OCI-LY7 (cell line): ENCODE measurements at regions not wholly inside any gene's neighbourhood (a gene's known extent, or its start where the extent isn't known, plus 50 kb on each side); places are given as distances from the start of the nearest gene placed in this dataset.

Source experiments
- BruUV-seq: library from RNA; stranded (reverse); fragments of 400-500 nt; replicated peaks from 2 replicates; lab custom pipeline; 2021; lab: Mats Ljungman, UMichigan
- CTCF ChIA-PET: fragments of 300-600 bp; sonication (Branson Sonifier 250); formaldehyde crosslinking; loops from one replicate; lab custom pipeline; 2022; ENCODE audit warnings: antibody characterized with exemption; ENCODE audit not compliant: unreplicated experiment; lab: Charles Lee
- POLR2A ChIA-PET: fragments of 300-600 bp; sonication (Branson Sonifier 250); formaldehyde crosslinking; loops from one replicate; lab custom pipeline; 2022; ENCODE audit warnings: antibody characterized with exemption; lab: Charles Lee
- DNase-seq: peaks from one replicate; pipeline ENCODE4 v3.0.0-alpha.2; 2015; ENCODE audit warnings: low spot score
- H2AFZ ChIP-seq: fragments of 200-600 bp; sonication (generic), shearing (Covaris generic); 2 replicates; pipeline ENCODE4 v1.6.1; 2014; ENCODE audit warnings: mild to moderate bottlenecking, antibody characterized with exemption, low read length, moderate library complexity
- H3K27ac ChIP-seq: fragments of 200-600 bp; sonication (generic); 2 replicates; pipeline ENCODE4 v1.5.1; 2014; ENCODE audit warnings: mixed run types, low read depth, mild to moderate bottlenecking, moderate library complexity, low read length, inconsistent platforms; ENCODE audit not compliant: poor library complexity, severe bottlenecking
- H3K36me3 ChIP-seq: fragments of 200-600 bp; sonication (generic); 2 replicates; pipeline ENCODE4 v1.6.1; 2014; ENCODE audit warnings: mild to moderate bottlenecking, antibody characterized with exemption, low read length, moderate library complexity, mixed read lengths; ENCODE audit not compliant: insufficient read depth
- H3K4me1 ChIP-seq: fragments of 200-600 bp; sonication (generic); 2 replicates; pipeline ENCODE4 v1.5.1; 2014; ENCODE audit warnings: mild to moderate bottlenecking, low read length; ENCODE audit not compliant: insufficient read depth, poor library complexity, severe bottlenecking
- H3K4me2 ChIP-seq: fragments of 200-600 bp; sonication (generic); 2 replicates; pipeline ENCODE4 v1.6.1; 2014; ENCODE audit warnings: mild to moderate bottlenecking, low read length
- H3K4me3 ChIP-seq: fragments of 200-600 bp; sonication (generic); 2 replicates; pipeline ENCODE4 v1.5.1; 2014; ENCODE audit warnings: mild to moderate bottlenecking, low read depth, low read length; ENCODE audit not compliant: poor library complexity, severe bottlenecking
- H3K79me2 ChIP-seq: fragments of 200-600 bp; sonication (generic); 2 replicates; pipeline ENCODE4 v1.6.1; 2016; ENCODE audit warnings: low read depth, mild to moderate bottlenecking, low read length, moderate library complexity, mixed read lengths; ENCODE audit not compliant: insufficient read depth
- H3K9me2 ChIP-seq: fragments of 200-600 bp; sonication (generic); 2 replicates; pipeline ENCODE4 v1.6.1; 2016; ENCODE audit warnings: mild to moderate bottlenecking, low read length, mixed read lengths; ENCODE audit not compliant: insufficient read depth
- H3K9me3 ChIP-seq: fragments of 200-600 bp; sonication (generic); 2 replicates; pipeline ENCODE4 v1.6.1; 2014; ENCODE audit warnings: mild to moderate bottlenecking, mixed run types, low read length, mixed read lengths
- H4K20me1 ChIP-seq: fragments of 200-600 bp; sonication (generic); 2 replicates; pipeline ENCODE4 v1.6.1; 2014; ENCODE audit warnings: mild to moderate bottlenecking, antibody characterized with exemption, low read length, moderate library complexity, mixed read lengths; ENCODE audit not compliant: insufficient read depth
- EZH2phosphoT487 ChIP-seq: fragments of 200-600 bp; sonication (generic); IDR thresholded peaks from 2 replicates; pipeline ENCODE4 v1.6.1; 2018; ENCODE audit warnings: low read depth, borderline replicate concordance, mild to moderate bottlenecking, mixed run types, antibody characterized with exemption, low read length, moderate library complexity, mixed read lengths
- intact Hi-C: fragments of 100-400 bp; cut with micrococcal nuclease; formaldehyde crosslinking; loops from one replicate; pipeline ENCODE4 v1.10.0; 2022; ENCODE audit not compliant: unreplicated experiment
- TF ChIP-seq, protein P1 (sequence below): fragments of 200-600 bp; sonication (generic); conservative IDR thresholded peaks from 2 replicates; pipeline ENCODE4 v1.5.1; 2014; ENCODE audit warnings: mild to moderate bottlenecking, antibody characterized with exemption, low read length, moderate library complexity, mixed read lengths

DNA sequence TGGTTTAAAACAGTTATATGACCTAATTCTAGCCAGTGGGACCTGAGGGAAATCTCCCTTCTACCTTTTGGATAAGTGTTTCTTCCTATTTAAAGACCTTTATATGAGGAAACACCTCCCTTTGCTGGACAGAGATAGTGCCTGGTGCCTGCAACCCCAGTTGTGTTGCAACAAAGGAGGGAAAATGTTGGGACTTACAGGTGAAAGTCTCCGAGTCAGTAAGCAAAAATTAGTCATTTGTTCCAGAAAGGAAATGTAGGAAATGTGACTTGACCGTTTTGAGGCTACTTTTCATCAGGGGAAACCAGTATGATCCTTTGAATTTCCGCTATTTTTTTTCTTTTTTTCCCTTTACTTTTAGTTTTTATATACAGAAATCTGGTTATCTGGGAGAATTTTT, 165.5 kb downstream of the DKK1 start:
- BruUV-seq = no TSS peak
- H4K20me1 ChIP-seq = no peaks in the 10 kb centered on the region
- TF ChIP-seq, protein P1, sequence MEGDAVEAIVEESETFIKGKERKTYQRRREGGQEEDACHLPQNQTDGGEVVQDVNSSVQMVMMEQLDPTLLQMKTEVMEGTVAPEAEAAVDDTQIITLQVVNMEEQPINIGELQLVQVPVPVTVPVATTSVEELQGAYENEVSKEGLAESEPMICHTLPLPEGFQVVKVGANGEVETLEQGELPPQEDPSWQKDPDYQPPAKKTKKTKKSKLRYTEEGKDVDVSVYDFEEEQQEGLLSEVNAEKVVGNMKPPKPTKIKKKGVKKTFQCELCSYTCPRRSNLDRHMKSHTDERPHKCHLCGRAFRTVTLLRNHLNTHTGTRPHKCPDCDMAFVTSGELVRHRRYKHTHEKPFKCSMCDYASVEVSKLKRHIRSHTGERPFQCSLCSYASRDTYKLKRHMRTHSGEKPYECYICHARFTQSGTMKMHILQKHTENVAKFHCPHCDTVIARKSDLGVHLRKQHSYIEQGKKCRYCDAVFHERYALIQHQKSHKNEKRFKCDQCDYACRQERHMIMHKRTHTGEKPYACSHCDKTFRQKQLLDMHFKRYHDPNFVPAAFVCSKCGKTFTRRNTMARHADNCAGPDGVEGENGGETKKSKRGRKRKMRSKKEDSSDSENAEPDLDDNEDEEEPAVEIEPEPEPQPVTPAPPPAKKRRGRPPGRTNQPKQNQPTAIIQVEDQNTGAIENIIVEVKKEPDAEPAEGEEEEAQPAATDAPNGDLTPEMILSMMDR = no peak
- TF ChIP-seq EZH2phosphoT487 = no peak
- no peak overlapping the region for H3K4me3 ChIP-seq
- POLR2A ChIA-PET = no interaction called here
- no peak overlapping the region for H3K4me2 ChIP-seq
- H3K9me3 ChIP-seq = no peaks in the 10 kb centered on the region
- intact Hi-C loops = no loop called here
- DNase-seq = no peak
- H2AFZ ChIP-seq = no peak overlapping the region
- H3K9me2 ChIP-seq = no peaks in the 10 kb centered on the region
- no peaks in the 10 kb centered on the region for H3K79me2 ChIP-seq
- no peaks in the 10 kb centered on the region for H3K36me3 ChIP-seq
- CTCF ChIA-PET = no interaction called here
- H3K4me1 ChIP-seq = peaks cover 28% of the 10 kb centered on the region
- no peak overlapping the region for H3K27ac ChIP-seq

DNA sequence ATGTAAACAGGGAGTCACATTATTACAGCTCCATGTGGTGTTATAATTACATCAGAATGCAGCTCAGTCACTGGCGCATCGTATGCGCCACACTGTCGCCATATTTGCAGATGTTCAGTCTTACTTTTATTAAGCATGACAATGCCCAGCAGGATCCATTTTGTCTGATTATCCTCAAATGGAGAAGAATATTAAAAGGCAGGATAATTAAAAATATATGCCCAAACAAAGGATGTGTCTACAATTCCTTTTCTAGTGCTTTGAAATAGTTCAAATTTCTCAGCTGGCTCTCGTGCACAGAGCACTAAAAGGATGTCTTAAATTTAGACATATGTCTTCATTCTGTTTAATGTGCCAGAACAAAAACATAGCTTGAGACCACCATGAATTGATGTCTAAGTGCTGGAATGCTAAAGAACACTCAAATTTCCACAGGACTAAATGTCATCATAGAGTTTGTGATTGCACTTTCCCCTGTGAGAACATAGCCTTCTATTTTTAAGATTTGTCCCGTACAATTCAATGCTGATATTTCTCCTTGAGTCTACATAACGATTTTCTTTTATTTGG, 168.0 kb downstream of the DKK1 start:
- Histone ChIP-seq H4K20me1 (no peaks in the 10 kb centered on the region), H3K4me1 (peaks cover 9% of the 10 kb centered on the region), H3K4me3 (no peak overlapping the region), H3K9me3 (no peaks in the 10 kb centered on the region), H3K27ac (no peak overlapping the region), H3K4me2 (no peak overlapping the region), H3K79me2 (no peaks in the 10 kb centered on the region), H2AFZ (no peak overlapping the region), H3K36me3 (no peaks in the 10 kb centered on the region), H3K9me2 (no peaks in the 10 kb centered on the region)
- intact Hi-C loops = loop anchor here (2.0 kb wide), 1 partner anchor 39 kb away; no protein-coding TSS in a partner anchor
- ChIA-PET POLR2A (interaction anchor here (0.6 kb wide), 1 partner anchor 18 kb away, joined by 3 read pairs; no protein-coding TSS in a partner anchor), CTCF (no interaction called here)
- DNase-seq = no peak
- no peak for TF ChIP-seq EZH2phosphoT487
- TF ChIP-seq, protein P1 = no peak
- BruUV-seq = no TSS peak

- CTCF ChIA-PET = no interaction called here
- POLR2A ChIA-PET = no interaction called here
Observed at GRCh38 chr10:52483587-52483986, 169.5 kb downstream of the DKK1 start.

More at GRCh38 chr10:52483587-52483986, 169.5 kb downstream of the DKK1 start:
- intact Hi-C loops = loop anchor here (2.0 kb wide), 1 partner anchor 41 kb away; no protein-coding TSS in a partner anchor
- no peak for DNase-seq
- Histone ChIP-seq H3K79me2 (no peaks in the 10 kb centered on the region), H3K4me3 (no peak overlapping the region), H3K9me2 (no peaks in the 10 kb centered on the region), H3K36me3 (no peaks in the 10 kb centered on the region), H3K4me1 (no peaks in the 10 kb centered on the region), H3K4me2 (peak overlapping the region; percentile 15; the same call in 1 of the 2 replicates), H2AFZ (no peak overlapping the region), H3K9me3 (no peaks in the 10 kb centered on the region), H3K27ac (no peak overlapping the region), H4K20me1 (no peaks in the 10 kb centered on the region)
- no peak for TF ChIP-seq EZH2phosphoT487
- TF ChIP-seq, protein P1 = no peak
- BruUV-seq = no TSS peak
